ENCODE measurements at regions not wholly inside any gene's neighbourhood (a gene's known extent, or its start where the extent isn't known, plus 50 kb on each side); places are given as distances from the start of the nearest gene placed in this dataset.
A peak's percentile ranks its signal among the peaks of the same experiment; 100 is the strongest.

- H3K4me3 ChIP-seq (ENCODE audit: low read depth, low read length), result no peak overlapping the region
- TF ChIP-seq, protein P1, sequence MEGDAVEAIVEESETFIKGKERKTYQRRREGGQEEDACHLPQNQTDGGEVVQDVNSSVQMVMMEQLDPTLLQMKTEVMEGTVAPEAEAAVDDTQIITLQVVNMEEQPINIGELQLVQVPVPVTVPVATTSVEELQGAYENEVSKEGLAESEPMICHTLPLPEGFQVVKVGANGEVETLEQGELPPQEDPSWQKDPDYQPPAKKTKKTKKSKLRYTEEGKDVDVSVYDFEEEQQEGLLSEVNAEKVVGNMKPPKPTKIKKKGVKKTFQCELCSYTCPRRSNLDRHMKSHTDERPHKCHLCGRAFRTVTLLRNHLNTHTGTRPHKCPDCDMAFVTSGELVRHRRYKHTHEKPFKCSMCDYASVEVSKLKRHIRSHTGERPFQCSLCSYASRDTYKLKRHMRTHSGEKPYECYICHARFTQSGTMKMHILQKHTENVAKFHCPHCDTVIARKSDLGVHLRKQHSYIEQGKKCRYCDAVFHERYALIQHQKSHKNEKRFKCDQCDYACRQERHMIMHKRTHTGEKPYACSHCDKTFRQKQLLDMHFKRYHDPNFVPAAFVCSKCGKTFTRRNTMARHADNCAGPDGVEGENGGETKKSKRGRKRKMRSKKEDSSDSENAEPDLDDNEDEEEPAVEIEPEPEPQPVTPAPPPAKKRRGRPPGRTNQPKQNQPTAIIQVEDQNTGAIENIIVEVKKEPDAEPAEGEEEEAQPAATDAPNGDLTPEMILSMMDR (IDR thresholded peaks at IDR 0.05; ENCODE audit: insufficient read depth, low read depth, low read length), result no peak
- DNase-seq (ENCODE audit: low read depth), result peak; percentile 90
Measured at GRCh38 chr2:55102056-55102812, 52.0 kb upstream of the RTN4 start.

GRCh38 chr2:55101466-55101865 lies 51.2 kb upstream of the RTN4 start:
- TF ChIP-seq, protein P1 (IDR thresholded peaks at IDR 0.05; ENCODE audit: insufficient read depth, low read depth, low read length), result no peak
- DNase-seq (ENCODE audit: low read depth), result no peak
- no peak overlapping the region for H3K4me3 ChIP-seq (ENCODE audit: low read depth, low read length)

- peak overlapping the region; percentile 17 for H3K4me3 ChIP-seq (ENCODE audit: low read depth, low read length)
- TF ChIP-seq, protein P1 (IDR thresholded peaks at IDR 0.05; ENCODE audit: insufficient read depth, low read depth, low read length), result no peak
- DNase-seq (ENCODE audit: low read depth), result peak; percentile 85
Measured at GRCh38 chr2:55099878-55100820, 49.9 kb upstream of the RTN4 start.

Data from fibroblast of villous mesenchyme (primary cell).